Activated T-cell treated with anti-CD3 and anti-CD28 coated beads for 24 hours (primary cell): ENCODE measurements at regions not wholly inside any gene's neighbourhood (a gene's known extent, or its start where the extent isn't known, plus 50 kb on each side); places are given as distances from the start of the nearest gene placed in this dataset.

Experiments used
- DNase-seq: peaks from one replicate; pipeline ENCODE4 v3.0.0-alpha.2; 2020; ENCODE audit warnings: low read depth

- no peak for DNase-seq
Measured at GRCh38 chr20:10806539-10806938, 132.7 kb upstream of the JAG1 start.

- DNase-seq = no peak
Measured at GRCh38 chr20:10807013-10807412, 133.2 kb upstream of the JAG1 start.

- DNase-seq = no peak
Measured at GRCh38 chr20:10812759-10813327, 139.0 kb upstream of the JAG1 start.

DNA sequence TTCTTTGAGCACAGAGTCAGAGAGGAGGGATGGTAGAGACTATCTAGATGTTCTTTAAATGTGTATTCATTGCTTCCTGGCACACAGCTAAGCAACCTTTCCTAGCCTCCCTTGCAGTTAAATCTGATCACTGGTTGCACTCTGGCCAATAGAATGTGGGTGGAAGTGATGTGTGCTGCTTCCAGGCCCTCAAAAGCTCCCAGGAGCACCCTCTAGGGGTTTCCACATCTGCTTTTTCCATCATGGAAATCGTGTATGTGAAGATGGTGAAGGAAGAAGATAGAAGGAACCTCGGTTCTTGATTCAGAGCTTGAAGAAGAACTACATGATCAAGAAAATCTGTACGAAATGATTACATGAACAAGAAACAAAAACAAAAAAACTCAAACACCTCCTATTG lies 149.8 kb upstream of the JAG1 start:
- DNase-seq = no peak

DNA sequence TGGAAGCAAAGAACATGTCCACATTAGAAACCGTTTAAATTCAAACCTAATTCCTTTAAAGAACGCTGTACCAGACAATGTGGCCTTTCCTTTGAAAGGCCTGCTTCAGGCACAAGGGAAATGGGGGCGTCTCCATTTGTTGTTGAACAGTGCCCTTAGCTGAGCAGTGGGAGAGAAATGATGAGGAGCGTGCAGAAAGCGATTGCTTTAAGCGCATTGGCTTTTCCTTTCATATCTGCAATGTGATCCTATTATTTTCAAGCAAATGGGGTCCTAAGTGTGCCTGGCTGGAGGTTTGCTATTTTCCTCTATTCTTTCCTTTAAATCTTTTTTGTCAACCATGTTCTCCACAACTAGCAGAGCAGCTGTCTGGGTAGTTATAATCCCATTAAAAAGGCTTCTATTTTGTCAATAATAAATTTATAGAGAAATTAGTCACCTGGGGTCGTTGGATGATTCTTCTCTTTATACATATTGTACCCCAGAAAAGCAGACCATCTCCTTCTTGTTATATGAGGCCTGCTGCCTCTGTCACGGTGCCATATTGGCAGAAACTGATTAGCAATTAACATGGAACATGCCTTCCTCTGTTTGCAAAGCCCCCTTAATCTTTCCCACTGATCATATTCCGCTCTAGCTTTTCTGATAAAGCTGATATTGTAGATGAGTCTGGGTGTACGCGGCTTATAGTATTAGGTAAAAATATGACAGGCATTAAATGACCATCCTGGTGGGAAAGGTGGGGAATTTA lies 151.1 kb upstream of the JAG1 start:
- DNase-seq = no peak

GRCh38 chr20:10826111-10826510 lies 152.3 kb upstream of the JAG1 start:
- DNase-seq = no peak

GRCh38 chr20:10828180-10828579 lies 154.4 kb upstream of the JAG1 start:
- no peak for DNase-seq

GRCh38 chr20:10832141-10832540 lies 158.3 kb upstream of the JAG1 start:
- no peak for DNase-seq

- DNase-seq = no peak
Measured at GRCh38 chr20:10837901-10838300, 164.1 kb upstream of the JAG1 start.

DNA sequence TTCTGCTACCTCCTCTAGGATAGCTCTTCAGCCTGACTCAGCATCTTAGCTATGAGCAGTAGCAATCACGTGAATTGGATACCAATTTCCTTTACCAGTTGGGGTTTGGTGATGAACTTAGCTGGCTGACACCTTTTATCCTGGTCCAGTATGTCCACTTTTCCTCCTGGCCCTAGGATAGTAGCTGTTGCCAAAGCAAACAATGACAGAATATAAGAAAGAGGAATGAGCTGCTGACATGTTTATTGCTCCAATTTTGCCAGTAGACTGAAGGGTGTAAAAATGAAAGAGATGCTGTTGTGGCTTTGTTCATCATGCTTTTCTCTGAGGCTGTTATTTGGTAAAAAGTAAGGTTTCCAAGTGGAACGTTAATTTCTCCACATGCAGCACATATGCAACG lies 168.3 kb upstream of the JAG1 start:
- no peak for DNase-seq

GRCh38 chr20:10843146-10843711 lies 169.4 kb upstream of the JAG1 start:
- DNase-seq = no peak

GRCh38 chr20:10846766-10847165 lies 173.0 kb upstream of the JAG1 start:
- DNase-seq = no peak

- no peak for DNase-seq
Measured at GRCh38 chr20:10848810-10849370, 175.1 kb upstream of the JAG1 start.

- DNase-seq = no peak
Measured at GRCh38 chr20:10853176-10853575, 179.4 kb upstream of the JAG1 start.

DNA sequence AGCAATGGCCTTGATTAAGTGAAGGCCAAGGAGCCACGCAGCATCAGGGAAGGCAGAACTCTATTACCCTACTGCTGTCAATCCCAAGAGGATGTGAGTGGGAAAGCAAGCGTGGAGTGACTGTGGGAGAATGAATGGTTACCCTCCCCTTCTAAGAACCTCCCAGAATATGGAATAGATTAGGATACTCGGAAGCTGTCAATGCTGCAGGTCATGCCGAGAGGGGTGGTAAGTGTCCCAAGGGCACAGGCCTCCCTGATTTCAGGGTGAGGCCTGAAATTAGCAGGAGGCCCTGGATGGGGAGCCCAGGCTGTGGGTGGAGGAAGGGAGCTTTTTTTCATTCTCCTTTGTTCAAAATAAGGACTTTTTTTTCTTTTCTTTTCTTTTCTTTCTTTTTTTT lies 179.9 kb upstream of the JAG1 start:
- DNase-seq = no peak

- DNase-seq = no peak
Measured at GRCh38 chr20:10854976-10855375, 181.2 kb upstream of the JAG1 start.

- DNase-seq = no peak
Measured at GRCh38 chr20:10855778-10856177, 182.0 kb upstream of the JAG1 start.

- DNase-seq = no peak
Measured at GRCh38 chr20:10856237-10857015, 182.6 kb upstream of the JAG1 start.

DNA sequence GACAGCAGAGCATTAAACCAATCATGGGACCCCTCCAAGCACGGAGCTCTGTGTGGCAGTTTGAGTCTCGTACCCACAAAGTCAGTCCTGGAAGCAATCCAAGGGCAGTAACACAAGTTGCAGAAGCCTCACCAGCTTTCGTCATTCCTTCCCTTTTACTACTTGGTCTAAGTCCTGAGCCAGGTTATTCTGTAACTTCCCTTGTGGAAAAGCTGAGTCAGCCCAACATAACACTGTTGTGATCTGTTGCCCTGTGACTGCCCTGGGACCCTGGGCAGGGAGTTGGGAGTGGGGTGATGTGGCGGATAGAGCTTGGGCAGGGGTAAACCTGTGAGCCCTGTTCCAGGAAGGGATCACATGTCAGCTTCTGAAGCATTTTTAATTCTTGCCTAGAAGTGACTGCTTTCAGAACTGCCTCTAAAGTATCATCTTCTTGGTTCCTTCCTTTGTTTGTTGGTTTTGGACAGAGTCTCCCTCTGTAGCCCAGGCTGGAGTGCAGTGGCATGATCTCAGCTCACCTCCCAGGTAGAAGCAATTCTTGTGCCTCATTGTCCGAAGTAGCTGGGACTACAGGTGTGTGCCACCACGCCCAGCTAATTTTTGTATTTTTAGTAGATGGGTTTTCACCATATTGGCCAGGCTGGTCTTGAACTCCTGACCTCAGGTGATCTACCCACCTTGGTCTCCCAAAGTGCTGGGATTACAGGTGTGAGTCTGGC lies 183.7 kb upstream of the JAG1 start:
- DNase-seq = no peak

DNA sequence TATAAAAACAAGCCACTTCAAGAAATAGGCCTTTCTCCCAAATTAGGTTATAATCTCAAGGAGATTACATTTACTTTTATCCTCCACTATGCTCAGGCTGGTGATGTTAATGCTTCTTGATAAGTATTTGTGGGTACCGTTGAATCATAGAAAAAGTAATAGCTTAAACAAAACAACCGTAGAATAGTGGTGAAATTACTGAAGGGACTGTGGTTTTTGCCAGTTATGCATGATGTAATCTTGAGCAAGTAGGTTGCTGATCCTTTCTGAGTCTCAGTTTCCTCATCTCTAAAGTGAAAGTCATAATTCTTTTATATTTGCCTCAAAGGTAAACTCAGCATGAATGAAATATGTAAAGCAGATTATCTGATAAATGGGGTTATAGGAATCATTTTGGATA lies 187.3 kb upstream of the JAG1 start:
- no peak for DNase-seq

DNA sequence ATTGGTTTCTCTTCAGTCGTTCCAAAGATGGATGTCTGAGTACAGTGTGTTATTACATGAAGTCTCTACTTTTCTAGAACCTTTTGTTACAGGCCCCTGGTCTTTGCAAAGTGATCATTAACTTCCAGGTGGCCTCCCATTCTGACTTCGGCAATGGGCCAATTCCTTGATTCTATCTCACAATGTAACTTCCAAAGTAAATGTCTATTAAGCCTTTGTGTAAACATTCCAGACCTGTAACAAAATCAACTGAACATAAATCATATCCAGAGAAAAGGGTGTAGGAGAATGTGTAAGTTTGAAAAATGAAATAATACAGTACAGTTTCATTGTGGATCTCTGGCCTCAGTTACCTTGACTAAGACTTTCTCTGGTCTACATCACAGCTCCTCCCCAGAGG lies 187.8 kb upstream of the JAG1 start:
- DNase-seq = no peak
